ENCODE measurements at regions not wholly inside any gene's neighbourhood (a gene's known extent, or its start where the extent isn't known, plus 50 kb on each side); places are given as distances from the start of the nearest gene placed in this dataset.

- no peak for TF ChIP-seq CTCF (IDR thresholded peaks at IDR 0.05; ENCODE audit: low read depth, low read length)
- H3K4me3 ChIP-seq (ENCODE audit: low read depth, low read length) = no peak overlapping the region
Observed at GRCh38 chr1:4004635-4005430, 104.8 kb upstream of the C1orf174 start.

- H3K4me3 ChIP-seq (ENCODE audit: low read depth, low read length) = no peak overlapping the region
- TF ChIP-seq CTCF (IDR thresholded peaks at IDR 0.05; ENCODE audit: low read depth, low read length) = no peak
Observed at GRCh38 chr1:4005431-4005830, 105.4 kb upstream of the C1orf174 start.

GRCh38 chr1:4006676-4007374, 106.8 kb upstream of the C1orf174 start:
- H3K4me3 ChIP-seq (ENCODE audit: low read depth, low read length) = no peak overlapping the region
- no peak for TF ChIP-seq CTCF (IDR thresholded peaks at IDR 0.05; ENCODE audit: low read depth, low read length)

GRCh38 chr1:4010284-4010683, 110.2 kb upstream of the C1orf174 start:
- H3K4me3 ChIP-seq (ENCODE audit: low read depth, low read length) = no peak overlapping the region
- no peak for TF ChIP-seq CTCF (IDR thresholded peaks at IDR 0.05; ENCODE audit: low read depth, low read length)

GRCh38 chr1:4010814-4011605, 110.9 kb upstream of the C1orf174 start:
- TF ChIP-seq CTCF (IDR thresholded peaks at IDR 0.05; ENCODE audit: low read depth, low read length) = no peak
- H3K4me3 ChIP-seq (ENCODE audit: low read depth, low read length) = no peak overlapping the region

GRCh38 chr1:4016351-4017130, 116.5 kb upstream of the C1orf174 start:
- TF ChIP-seq CTCF (IDR thresholded peaks at IDR 0.05; ENCODE audit: low read depth, low read length) = no peak
- no peak overlapping the region for H3K4me3 ChIP-seq (ENCODE audit: low read depth, low read length)
